DMS 273 (cell line): ENCODE measurements at regions not wholly inside any gene's neighbourhood (a gene's known extent, or its start where the extent isn't known, plus 50 kb on each side); places are given as distances from the start of the nearest gene placed in this dataset.
"Not testable (repeated sequence)": the region's sequence is repeated elsewhere in the genome, so short reads cannot be mapped to it uniquely, and the experiment has no call there.

Experiments used
- DNase-seq: peaks from one replicate; lab custom pipeline; 2025; ENCODE audit not compliant: unreplicated experiment; lab: John Stamatoyannopoulos, UW

DNA sequence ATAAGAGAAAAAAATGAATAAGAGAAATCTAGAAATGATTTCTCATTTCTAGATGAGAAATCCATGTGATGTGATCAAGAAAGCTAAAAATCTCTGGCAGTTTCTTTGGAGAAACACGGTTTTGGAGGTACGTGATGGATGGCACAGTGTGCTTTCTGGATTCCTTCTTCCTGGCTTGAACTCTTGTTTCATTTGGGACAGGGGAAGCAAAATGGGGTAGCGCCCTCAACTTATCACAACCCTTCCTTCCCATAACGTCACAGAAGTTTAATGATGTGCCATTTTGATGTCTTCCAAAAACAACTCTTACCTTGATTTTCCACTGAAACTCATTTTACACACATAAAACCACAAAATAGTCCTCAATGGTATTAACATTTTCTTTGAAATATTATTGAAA is 1037.3 kb downstream of the ROBO2 start:
- no peak for DNase-seq

DNA sequence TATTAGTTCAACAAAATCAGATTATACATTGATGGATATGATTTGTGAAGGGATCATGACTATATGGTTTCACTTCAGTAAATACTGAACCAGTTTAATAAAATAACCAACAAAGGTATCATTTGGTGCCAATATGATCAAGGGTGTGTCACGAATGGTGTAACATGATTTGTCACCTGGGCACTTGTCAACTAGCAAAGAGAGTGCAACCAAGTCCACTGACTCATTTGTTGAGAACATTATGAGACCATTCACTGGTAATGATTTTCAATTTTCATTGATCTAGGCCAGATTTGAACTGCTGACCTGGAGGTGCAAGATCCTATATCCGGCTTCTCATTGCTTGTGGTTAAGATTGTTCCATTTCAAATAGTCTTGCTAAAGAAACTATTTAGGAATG is 1037.9 kb downstream of the ROBO2 start:
- DNase-seq, result no peak

DNA sequence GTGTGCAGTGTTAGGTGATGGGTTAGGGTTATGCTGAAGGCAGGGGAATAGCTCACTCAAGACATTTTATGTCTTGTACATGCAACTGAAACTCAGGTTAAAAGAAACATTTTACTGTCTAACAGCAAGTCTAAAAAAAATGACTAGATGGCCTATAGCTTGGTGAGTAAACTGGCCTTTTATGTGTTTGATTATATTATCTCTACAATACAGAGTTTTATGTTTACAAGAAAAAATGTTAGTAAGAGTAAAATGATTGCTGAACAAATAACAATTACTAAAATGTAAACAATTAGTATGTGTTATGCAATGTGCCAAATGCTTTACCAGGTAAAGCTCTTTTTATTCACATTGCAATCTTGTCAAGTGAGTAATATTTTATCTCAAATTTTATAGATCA is 1039.6 kb downstream of the ROBO2 start:
- DNase-seq, result no peak

DNA sequence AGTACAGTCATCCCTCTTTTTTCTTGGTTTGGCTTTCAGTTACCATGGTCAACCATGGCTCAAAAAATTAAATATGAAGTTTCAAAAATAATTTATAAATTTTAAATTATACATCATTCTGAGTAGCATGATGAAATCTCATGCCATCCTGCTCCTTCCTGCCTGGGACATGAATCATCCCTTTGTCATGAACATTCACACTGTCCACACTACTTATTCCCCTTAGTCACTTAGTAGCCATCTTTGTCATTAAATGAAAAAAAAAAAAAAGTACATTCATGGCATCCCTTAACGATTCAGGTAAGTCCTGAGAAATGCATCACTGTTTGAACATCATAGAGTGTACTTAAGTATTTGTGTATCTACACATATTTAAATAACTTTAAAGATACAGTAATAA is 1046.3 kb downstream of the ROBO2 start:
- no peak for DNase-seq

DNA sequence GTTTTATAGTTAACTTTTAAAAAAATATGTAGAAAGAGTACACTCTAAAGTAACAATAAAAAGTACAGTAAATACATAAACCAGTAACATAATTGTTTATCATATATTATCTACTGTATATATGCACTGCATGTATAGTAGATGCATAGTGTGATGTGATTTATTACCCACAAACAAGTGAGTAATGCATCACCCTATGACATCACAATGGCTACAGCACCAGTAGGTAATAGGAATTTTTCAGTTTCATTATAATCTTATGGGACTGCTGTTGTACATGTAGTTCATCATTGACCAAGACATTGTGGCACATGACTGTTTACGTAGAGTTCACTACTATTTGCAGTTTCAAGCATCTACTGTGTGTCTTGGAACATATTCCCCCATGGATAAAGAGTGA is 1047.2 kb downstream of the ROBO2 start:
- no peak for DNase-seq

DNA sequence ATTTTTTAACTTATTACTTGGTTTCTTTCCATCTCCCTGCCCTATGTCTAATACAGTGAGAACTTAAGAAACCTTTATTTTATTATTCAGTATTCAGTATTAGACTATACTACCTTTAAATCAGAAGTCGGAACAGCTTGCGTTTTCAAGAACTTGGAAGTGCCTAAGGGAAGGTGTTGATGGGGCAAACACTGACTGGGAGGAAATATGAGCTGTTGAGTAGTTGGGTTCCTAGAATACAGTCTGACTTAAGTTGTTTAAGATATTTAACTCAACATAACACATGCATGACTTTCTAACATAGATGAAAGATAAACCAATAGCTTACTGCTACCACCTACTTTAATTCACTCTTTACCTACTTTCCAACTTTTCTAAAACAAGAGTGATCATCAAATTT is 1048.1 kb downstream of the ROBO2 start:
- DNase-seq, result no peak

DNA sequence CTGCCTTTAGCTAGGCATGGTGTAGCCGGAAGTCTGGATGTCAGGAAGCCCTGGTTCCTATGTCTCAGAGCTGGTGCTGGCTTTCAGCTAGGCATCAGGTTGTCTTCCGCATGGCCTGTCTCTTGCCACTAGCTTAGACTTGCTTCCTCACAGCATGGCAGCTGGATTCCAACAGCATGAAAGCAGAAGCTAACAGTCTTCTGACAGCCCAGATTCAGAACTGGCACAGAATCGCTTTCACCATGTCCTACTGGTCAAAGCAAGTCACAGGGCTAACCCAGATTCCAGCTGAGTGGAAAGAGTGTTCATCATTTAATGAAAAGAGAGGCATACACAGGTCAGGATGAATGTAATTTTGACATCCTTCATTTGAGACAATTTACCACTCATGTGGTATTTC is 1050.5 kb downstream of the ROBO2 start:
- no peak for DNase-seq

DNA sequence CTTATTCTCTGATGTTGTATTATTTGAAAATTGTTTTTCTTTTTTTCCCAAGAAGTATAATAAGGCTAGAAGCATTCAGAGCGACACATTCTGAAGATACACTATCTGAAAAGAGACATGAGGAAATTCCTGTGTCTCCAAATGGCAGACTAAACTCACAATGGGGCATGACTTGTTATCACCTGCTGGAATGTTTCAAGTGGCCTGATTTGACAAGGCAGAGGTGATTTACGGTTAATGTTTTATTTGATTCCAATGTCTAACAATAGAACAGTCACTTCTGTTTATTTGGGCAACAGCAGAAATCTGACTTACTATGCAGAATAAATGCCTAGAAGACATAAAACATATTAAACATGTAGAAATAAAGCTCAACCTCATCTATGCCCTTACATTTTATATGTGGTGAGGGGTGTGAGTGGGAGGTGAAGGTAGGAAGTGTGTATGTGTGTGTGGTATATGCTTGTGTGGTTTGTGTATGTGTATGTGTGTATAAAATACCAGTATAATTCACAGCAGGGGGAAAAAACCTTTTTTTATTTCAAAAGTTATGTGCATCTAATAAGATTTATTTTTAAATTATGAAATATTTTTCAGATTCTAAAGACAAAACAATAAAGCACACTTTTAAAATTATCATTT is 1051.7 kb downstream of the ROBO2 start:
- DNase-seq, result no peak

DNA sequence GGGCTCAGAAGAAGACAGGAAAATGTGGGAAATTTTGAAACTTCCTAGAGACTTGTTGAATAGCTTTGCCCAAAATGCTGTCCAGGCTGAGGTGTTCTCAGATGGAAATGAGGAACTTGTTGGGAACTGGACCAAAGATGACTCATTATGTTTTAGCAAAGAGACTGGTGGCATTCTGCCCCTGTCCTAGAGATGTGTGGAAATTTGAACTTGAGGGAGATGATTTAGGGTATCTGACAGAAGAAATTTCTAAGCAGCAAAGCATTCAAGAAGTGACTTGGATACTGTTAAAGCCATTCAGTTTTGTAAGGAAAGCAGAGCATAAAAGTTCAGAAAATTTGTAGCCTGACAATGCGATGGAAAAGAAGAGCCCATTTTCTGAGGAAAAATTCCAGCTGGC is 1052.7 kb downstream of the ROBO2 start:
- not testable (repeated sequence) for DNase-seq

DNA sequence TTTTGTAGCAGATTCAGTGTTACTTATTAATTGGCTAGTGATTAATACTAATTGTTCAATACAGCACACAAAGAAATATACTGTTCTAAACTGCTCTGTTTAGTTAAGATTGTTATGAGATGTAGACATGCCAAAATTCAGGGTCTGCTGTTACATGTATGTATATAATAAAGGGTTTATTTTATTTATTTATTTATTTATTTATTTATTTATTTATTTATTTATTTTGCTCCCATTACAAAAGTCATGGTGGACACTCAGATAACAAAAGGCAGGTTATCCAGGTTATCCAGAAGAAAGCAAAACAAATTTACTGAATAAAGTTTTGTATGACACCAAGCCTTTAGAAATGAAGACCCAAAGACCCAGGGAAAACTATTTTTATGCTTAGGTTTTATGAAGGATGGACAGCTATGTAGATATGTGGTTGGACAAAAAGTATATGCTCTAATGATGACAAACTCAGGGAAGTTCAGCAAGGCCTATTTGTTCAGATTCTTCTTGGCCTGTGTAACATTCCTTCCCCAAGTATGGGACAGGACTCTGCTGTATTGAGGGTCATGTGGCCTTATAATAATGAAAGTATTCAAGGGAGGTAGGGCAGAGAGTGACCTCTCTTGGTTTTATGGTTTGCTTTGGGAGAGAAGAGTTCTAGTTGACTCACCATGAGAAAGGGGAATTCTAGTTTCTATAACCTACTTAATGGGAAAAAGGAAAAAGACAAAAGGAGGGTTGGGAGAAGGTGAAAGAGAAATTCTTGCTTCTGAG is 1056.8 kb downstream of the ROBO2 start:
- DNase-seq, result no peak

DNA sequence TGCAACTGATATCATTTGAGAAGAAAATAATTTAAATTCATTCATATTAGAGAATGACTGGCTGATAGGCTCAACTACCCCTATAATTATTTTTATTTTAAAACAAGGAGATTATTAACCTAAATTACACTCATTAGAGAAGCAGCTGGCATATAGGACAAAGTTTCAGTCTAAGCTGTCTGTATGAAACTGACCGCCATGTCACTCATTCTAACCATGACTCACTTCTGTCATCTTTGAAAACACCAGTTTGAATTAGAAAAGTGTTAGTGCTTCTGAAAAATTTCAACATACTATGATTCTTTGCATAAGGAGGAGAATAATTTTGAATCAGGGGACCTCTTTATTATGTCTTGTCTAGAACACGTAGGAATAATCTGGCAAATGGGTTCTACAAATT is 1058.5 kb downstream of the ROBO2 start:
- DNase-seq, result no peak

DNA sequence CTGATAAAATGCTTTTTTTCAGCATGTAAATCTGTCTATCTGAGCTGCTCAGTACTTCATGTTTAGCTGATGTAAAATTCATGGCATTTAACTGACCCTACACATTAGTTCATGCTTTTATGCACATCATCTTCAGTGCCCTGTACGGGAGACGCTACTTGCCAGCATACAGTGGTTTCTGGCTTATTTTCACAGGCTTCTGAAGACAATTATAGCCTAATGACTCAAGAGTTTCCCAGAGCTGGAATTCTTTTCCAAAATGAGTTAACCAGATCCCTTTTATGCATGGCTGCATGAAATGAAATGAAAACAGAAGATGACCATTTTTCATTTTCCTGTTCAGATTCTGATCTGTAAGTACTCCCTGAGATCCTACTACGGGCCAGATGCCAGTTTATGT is 1061.5 kb downstream of the ROBO2 start:
- no peak for DNase-seq

DNA sequence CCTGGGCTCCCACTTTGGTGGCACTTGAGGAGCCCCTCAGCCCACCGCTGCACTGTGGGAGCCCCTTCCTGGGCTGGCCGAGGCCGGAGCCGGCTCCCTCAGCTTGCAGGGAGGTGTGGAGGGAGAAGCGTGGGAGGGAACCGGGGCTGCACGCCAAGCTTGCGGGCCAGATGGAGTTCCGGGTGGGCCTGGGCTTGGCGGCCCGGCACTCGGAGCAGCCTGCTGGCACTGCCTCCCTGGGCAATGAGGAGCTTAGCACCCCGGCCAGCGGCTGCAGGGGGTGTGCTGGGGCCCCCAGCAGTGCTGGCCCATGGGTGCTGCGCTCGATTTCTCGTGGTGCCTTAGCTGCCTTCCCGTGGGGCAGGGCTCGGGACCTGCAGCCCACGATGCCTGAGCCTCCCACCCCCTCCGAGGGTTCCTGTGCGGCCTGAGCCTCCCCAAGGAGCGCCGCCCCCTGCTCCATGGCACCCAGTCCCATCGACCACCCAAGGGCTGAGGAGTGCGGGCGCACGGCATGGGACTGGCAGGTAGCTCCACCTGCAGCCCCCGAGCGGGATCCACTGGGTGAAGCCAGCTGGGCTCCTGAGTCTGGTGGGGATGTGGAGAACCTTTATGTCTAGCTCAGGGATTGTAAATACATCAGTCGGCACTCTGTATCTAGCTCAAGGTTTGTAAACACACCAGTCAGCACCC is 1068.5 kb downstream of the ROBO2 start:
- not testable (repeated sequence) for DNase-seq

DNA sequence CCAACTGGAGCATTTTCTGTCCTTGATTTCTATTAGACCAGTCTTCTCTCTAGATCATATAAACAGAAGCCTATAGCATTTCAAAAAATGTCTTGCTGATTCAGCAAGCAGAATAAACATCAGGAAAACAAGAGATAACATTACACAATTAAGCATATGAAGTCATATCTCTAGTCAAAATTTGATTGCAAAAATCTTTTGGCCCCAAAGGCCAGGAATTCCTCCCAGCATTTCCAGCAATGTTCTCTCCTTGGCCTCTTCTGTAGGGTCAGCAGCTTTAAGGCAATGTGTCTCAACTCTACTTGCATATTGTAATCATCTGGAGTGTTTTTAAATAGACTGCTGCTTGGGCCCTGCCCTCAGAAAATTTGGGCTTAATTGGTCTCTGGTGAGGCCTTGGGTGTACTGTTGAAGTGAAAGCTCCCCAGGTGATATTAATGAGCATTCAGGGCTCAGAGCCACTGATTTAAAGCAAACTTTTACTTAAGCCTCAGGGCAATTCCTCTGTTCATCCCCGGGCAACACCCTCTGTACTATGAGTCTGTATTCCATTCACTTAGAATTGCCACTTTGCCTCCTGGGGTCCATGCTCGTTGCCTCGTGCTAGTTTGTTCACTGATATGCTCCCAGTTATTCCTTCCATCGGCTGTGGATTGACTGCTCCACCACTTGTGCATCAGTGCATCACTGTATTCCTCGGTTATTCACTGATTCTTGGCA is 1072.6 kb downstream of the ROBO2 start:
- no peak for DNase-seq

DNA sequence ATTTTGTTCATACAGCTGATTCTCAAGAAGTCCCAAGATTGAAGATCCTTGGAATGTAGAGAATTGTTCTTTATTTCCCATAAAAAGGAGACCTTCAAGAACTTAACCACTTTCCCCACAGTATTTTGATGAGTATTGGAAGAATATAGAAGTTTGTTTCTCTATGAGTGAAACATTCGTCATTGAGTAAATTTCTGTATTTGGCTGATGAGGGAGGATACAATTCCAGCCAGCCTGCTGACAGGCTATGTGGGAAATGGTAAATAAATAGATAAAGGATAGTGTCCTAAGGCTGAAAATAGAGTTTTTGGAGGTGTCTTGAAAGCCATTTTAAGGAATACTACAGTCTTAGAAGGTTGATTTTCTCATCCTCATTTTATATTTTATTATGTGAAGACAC is 1076.1 kb downstream of the ROBO2 start:
- no peak for DNase-seq

DNA sequence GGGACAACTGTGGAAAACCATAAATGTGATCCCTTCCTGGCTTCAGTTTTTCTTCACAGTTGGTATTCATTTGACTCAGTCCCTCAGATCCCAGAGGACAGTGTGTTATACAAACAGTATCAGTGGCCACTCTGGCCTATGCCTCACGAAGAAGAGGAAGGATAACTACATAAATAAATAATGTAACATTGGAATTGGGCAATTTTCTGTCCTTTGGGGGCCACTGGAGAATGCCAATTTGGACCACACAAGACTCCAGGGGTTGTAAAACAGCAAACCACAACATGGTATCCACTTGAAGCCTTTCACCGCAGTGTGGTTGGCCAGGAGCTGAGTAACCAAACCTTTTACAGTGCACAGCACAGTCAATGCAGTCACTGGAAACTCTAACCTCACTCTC is 1077.0 kb downstream of the ROBO2 start:
- DNase-seq, result no peak

DNA sequence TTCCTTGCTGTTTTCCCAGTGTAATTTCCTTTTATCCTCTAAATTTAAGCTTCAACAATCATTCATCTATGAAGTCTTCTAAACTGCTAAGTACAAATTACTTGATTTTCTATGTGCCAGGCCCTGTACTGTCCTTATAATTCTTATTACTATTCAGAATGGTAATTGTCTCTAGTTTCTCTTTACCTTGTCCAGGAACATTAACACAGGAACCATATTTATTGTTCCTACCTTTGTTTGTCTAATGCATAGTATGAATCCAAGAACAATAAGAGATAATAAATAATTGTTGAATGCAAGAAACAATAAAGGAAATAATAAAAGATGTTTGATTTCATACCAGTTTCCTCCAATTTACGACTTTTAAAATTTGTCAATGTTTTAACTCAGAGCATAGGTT is 1083.2 kb downstream of the ROBO2 start:
- DNase-seq, result no peak

DNA sequence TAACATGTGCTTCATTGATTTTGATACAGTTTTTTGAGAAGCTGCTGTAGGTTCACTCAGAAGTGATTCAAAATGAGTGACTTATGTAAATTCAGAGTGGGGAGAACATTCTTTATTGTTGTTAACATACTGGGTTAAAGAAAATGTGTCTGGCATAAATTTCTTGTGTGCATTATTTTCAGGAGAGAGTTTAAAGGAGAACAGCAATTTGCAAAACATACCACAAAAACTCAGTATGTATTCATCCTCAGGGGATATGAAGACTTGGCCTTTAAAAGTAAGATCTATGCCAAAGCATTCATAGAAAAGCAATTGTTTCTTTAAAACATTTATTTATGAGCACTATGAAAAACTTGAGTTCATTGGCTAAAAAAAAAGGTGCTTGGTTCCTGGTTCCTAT is 1089.8 kb downstream of the ROBO2 start:
- DNase-seq, result no peak

DNA sequence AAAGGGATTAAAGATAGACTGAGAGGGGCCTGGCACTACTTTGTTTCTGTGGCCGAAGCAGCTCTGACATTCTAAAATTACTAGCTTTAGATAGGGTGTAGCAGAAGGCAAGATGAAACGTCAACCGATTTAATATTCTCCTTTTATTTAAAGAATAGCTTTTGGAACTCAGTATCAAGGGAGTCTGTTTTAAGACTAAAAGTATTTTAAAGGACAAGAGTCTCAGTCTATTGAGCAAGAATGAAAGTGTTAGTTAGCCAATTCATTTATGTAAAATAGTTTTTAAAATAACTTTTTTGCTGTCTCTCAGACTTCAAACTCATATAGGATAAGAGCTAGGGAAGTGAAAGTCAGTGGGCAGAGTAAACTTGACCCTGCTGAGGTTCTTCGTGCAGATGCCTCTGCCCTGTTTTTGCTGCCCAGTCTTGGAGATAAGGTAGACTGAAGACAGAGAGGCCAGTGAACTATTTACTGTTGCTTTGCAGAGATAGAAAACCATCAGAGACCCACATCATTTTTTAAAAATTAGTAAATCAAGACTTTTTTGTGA is 1090.9 kb downstream of the ROBO2 start:
- DNase-seq, result no peak

DNA sequence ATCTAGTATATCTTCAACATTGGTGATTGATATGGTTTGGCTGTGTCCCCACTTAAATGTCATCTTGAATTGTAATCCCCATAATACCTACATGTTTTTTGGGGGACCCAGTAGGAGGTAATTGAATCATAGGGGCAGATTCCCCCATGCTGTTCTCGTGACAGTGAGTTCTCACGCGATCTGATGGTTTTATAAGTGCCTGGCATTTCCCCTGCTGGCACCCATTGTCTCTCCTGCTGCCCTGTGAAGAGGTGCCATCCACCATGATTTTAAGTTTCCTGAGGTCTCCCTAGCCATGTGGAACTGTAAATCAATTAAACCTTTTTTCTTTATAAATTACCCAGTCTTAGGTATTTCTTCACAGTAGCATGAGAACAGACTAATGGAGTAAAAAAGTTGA is 1094.6 kb downstream of the ROBO2 start:
- DNase-seq, result no peak

DNA sequence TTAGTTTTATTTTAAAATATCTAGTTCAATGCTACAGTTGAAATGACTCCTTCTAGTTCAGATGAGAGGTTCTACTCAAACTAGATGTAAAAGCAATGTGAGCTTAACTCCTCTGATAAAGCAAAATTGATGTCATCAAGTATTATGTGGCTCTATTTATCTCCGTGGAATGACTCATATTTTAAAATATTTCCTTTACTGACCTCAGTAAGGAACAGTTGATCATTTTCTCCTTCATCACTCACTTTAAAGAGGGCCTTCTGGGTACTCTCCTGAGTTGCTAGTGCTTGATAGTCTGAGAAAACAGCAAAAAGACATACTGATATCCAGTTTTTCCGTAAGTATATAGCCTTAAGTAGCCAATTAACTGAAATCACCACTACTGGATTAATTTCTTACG is 1099.3 kb downstream of the ROBO2 start:
- DNase-seq, result no peak
